GM12891 (cell line): ENCODE measurements at regions not wholly inside any gene's neighbourhood (a gene's known extent, or its start where the extent isn't known, plus 50 kb on each side); places are given as distances from the start of the nearest gene placed in this dataset.

Experiments used
- PAX5 ChIP-seq: IDR thresholded peaks from 2 replicates; pipeline ENCODE4 v1.6.1; 2011; ENCODE audit warnings: low read length, moderate library complexity, mild to moderate bottlenecking; ENCODE audit not compliant: insufficient read depth, severe bottlenecking
- POLR2A ChIP-seq: IDR thresholded peaks from 2 replicates; pipeline ENCODE4 v1.6.1; 2011; ENCODE audit warnings: low read depth, low read length, control low read depth
- POLR2AphosphoS5 ChIP-seq: IDR thresholded peaks from 2 replicates; pipeline ENCODE4 v1.6.1; 2011; ENCODE audit warnings: low read depth, low read length, control low read depth
- POU2F2 ChIP-seq: IDR thresholded peaks from 2 replicates; pipeline ENCODE4 v1.6.1; 2011; ENCODE audit warnings: low read depth, mild to moderate bottlenecking, control low read depth, low read length, moderate library complexity
- SPI1 ChIP-seq: IDR thresholded peaks from 2 replicates; pipeline ENCODE4 v1.6.1; 2011; ENCODE audit warnings: low read depth, low read length, control low read depth
- TAF1 ChIP-seq: IDR thresholded peaks from 2 replicates; pipeline ENCODE4 v1.6.1; 2011; ENCODE audit warnings: low read depth, low read length, control low read depth

DNA sequence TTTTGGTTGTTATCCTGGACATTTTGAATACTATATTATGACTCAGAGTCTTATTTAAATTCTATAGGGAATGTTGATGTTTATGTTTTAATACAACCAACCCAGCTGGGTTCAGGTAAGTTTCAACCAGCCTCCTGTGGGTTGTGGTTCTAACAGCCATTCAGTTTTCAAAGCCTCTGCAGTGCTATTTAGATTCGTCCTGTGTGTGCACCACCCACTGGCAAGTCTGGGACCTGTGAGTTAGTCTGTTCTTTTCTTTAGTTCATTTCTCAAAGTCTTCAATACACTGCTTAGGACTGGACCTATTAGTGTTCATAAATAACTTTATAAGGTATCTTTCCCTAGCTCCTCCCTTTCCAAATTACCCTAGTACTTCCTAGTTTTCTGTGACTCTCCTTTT lies 170.6 kb downstream of the TMEM132E start:
- TF ChIP-seq POLR2A (no peak), POLR2AphosphoS5 (no peak), POU2F2 (no peak), SPI1 (no peak), PAX5 (no peak), TAF1 (no peak)
